GM19351 (cell line): ENCODE measurements at regions not wholly inside any gene's neighbourhood (a gene's known extent, or its start where the extent isn't known, plus 50 kb on each side); places are given as distances from the start of the nearest gene placed in this dataset.

ENCODE experiments used
- ATAC-seq: cut with Tn5 transposase; IDR thresholded peaks from one replicate; pipeline ENCODE4 v1.9.1; 2021; ENCODE audit warnings: mild to moderate bottlenecking, moderate library complexity; ENCODE audit not compliant: unreplicated experiment

DNA sequence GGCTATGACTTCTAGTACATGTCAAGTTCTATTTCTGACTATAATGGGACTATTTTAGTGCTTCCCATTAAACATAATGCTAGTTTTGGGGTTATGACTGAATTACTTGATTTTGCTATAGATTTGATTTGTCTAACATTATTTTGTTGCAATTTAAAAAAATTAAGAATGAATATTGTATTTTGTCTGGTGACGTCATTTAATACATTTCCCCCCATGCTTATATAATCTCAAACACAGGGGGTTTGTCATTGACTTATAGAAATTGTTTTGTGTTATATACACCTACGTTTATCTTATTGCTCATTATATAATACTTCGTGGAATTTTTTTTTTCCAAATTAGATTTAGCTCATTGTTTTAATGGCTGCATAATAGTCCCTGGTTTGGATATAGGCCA, 270.3 kb upstream of the VLDLR start:
- ATAC-seq: no peak

DNA sequence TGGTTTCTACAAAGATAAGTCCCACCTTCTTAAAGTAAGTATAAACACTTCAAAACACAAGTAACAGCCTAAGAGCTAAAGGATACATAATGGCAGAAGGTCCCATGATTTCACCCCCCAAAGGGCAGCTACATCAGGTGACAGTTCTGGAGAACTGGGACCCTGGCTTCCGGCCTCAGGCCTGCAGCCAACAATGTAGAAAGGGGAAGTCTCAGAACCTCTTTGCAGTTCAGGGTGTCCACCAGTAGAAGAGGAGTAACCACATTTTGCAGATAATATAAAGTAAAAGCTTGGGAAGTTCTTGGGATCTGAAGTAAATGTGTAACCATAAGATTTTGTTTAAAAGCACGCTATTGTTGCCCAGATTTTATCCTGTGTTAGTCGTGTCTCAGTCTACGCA, 267.4 kb upstream of the VLDLR start:
- ATAC-seq: no peak

DNA sequence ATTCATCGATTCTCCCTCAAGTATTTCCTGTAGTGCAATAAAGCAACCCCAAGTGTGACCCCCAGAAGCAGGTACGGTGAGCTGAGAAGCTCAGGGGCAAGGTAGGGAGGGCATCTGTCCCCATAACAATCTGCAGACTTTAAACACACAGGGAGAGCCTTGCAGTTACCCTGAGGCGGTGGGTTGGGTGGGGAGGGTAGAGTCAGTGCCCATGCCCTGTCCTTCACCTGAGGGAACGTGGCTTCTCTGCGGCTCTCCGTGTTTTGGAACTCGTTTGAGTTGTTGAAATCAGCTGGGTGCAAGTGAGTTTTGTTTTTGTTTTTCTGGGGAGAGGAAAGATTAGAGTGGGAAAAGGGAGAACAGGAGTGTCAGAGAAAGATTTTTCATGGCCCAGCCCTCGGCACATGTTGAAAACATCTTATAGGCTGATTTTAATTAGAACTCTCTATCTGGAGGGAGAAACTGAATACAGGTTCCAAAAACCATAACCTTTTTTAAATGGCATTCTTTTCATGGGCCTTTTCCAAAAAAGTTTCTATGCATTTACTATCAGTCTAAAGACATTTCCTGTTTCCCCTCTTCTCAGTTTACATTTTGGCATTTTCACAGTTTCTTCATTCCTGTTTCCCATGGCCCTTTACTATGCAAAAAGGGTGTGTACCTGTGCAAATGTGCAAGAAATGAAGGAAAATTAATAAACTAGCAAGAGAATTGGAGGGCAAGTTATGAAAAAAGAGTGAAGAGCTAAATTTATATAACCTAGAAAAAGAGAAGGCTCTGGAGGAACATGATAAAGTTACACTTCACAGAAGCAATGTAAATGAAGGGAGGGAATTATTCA, 266.5 kb upstream of the VLDLR start:
- ATAC-seq: no peak

DNA sequence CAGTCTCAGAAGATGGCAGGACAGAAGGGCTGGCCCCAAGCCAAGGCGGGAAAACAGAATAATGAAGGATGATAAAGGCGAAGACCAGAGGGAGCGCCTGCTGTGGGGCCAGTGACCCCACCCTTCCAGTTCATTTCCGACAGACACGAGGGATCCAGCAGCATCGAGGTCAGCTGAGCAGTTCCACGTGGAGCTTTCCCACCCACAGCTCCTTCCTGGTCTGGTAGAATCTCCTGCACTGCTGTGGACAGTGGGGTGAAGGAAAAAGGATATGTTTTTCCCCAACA, 265.9 kb upstream of the VLDLR start:
- ATAC-seq: no peak

DNA sequence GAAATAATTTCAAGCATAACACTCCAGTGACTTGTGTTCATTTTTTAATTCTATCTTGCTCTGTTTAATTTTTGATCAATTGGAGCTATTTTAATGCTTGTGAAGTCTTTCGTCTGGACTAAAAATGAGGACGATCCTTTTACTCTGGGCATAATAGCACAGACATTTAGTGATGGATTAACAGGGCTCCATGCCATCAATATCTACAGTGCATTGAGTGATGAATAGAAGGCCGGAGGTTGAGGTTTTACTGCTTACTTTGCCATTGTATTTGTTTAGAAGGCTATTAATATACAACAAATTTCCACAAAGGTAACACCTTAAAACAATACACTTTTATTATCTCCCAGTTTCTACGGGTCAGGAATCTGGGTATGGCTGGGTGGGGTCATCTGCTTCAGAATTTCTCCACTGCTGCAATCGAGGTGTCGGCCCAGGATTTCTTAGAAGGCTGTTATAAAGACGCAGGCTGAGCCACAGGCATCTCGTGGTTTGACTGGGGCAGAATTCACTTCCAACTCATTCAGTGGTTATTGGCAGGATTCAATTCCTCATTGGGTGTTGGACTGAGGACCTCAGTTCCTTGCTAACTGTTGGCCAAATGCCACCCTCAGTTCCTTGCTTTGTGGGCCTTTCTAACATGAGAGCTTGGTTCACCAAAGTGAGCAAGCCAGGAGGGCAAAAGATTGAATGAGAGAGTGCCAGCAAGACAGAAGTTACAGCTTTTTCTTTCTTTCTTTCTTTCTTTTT, 265.4 kb upstream of the VLDLR start:
- ATAC-seq: no peak

DNA sequence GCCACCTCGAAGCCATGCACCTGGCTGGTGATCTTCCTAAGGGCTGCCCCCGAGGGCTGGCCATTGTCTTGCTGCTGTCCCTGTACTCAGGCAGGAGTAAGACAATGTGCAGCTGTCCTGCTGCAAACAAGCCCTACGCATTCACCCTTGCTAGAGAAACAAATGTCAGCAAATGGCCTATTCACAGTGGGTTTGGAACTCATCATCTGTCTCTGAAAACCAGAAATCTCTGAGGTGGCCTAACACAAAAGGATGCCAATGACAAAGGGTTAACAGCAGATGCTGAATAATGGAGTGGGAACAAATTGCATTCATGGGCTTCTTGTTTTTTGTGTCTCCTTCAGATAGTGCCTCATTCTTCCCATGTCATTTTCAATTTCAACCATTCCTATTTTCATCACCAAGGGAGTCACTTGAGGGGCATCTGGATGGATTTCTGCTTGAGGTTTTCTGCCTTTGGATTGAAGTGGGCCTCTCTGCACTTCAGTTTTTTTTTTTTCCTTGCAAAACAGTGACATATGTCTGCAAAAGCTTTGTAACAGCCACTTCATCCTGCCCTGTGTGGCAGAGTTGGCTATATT, 261.6 kb upstream of the VLDLR start:
- ATAC-seq: no peak

DNA sequence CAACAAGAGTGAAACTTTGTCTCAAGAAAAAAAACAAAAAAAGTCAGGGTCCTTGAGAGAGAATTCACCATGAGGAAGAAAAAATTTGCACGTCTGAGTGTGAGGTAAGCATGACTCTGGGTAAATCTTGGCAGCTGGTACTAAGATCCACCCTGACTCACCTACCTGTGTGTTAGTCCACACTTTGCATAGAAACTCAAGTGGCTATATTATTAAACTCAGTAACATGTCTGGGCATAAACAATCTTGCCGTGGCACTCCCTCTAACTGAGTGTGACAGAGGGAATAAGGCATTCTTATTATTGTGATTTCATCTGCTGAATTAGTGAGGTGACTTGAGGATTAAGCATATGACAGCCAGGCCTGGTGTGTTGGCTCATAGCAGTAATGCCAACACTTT, 259.4 kb upstream of the VLDLR start:
- no peak for ATAC-seq

DNA sequence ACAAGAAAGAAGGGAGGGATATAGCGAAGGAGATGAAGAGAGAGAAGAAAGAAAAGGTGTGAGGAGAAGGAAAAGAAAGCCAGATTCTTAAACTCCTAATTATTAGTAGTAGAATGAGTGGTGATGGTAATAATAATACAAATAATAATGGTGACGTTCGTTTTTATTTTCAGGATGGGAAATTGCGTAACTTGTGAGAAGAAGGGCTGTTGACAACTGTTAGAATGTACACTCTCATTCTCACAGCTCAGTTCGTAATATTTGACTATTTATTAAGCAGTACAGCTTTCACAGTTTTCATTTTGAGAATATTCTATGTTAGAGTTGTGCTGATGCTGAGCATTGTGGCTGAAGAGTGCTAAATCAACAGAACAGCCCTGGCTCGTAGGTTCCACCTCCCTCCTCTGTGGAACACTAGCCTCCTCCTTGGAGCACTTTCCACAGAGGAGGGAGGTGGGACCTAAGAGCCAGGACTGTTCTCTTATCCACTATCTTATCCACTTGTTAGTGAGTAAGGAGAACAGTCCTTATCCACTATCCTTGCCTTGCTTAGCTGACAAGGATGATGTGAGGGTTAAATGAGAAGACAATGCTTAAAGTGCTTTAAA, 258.3 kb upstream of the VLDLR start:
- ATAC-seq: no peak

DNA sequence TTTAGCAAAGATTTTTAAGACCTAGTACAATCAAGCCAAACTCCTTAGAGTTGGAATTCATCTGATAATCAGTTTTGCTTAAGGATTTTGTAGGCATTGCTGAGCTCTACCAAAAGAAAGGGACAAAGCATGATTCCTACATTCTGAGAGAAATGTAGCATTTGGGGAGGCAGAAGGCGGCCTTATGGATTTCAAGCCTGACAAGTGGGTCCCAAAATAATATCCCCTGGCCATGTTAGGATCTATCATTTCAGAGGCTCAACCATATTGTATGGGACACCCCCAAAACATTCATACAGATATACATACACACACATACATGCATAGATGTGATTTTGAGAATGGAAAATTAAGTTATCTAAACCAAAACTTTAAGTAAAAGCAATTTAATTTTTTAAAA, 257.8 kb upstream of the VLDLR start:
- no peak for ATAC-seq

DNA sequence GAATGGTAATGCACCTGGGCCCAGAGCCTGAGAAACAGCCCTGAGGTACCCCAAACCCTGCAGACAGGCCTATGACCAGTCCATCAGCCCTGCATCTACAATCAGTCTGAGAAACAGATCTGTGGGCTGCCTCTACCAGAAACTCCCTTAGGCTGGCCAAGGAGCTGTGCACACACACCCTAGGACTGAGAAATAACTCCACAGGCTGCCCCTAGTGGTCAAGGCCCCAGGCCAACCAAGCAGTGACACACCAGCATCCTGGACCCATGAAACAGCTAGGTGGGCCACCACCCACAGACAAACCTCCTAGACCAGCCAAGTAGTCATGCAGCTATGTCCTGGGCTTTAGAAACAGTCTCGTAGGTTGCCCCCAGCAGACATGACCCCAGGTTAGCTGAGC, 253.6 kb upstream of the VLDLR start:
- ATAC-seq: no peak

DNA sequence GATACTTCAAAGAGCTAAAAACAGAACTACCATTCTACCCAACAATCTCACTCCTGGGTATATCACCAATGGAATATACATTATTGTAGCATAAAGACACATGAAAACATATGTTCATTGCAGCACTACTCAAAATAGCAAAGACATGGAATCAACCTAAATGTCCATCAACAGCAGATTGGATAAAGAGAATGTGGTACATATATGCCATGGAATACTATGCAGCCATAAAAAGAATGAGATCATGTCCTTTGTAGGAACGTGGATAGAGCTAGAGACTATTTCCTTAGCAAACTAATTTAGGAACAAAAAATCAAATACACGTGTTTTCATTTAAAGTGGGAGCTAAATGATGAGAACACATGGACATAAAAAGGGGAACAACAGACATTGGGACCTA, 247.9 kb upstream of the VLDLR start:
- no peak for ATAC-seq

DNA sequence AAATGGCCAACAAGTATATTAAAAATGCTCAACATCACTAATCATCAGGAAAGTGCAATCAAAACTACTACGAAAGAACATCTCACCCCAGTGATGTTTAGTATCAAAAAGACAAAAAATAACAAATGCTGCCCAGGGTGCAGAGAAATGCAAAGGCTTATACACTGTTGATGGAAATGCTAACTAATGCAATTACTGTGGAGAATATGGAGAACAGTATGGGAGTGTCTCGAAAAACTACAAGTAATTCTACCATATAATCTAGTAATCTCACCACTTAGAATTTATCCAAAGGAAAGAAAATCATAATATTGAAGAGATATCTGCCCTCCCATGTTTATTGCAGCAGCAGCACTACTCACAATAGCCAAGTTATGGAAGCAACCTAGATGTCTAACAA, 246.5 kb upstream of the VLDLR start:
- ATAC-seq: no peak

DNA sequence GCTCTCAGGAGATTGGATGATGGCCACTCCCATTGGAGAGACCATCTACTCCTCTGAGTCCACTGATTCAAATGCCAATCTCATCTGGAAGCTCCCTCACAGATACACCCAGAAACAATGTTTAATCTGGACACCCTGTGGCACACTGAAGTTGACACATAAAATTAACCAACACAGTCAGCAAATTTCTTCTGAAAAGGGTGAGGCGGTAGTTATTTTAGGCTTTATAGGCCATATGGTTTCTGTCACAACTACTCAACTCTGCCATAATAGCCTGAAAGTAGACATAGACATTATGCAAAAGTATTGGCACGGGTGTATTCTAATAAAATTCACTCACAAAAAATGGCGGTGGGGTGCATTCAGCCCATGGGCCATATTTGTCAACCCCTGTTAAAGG, 244.5 kb upstream of the VLDLR start:
- no peak for ATAC-seq

DNA sequence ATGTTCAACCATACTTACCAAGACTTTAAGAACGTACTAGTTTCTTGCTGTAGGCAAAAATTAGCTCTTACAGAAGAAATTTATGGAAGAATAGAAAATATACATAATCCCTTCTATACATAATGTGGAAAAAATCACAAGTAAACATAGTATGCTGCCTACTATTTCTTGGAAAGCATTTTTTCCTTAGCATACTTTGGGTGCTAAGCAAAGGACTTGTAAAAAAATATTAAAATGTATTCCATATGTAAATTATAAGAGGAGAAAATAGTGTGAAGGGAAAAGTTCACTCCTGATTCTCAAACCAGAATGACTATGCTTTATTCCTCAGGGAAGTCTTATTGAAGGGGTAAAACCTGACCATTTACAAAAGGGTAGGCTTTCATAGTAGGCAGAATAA, 243.8 kb upstream of the VLDLR start:
- no peak for ATAC-seq

DNA sequence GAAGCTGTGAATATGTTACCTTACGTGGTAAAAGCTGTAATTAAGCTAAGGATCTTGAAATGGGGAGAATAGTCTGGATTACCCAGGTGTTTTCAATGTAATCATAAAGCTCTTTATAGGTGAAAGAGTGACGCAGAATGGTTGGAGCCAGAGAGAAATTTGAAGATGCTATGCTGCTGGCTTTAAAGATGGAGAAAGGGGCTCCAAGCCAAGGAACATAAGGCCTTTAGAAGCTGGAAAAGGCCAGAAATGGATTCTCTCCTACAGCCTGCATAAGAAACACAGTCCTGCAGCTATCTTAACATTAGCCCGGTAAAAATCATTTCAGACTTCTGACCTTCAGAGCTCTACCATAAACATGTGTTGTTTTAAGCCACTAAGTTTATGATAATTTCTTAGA, 243.3 kb upstream of the VLDLR start:
- no peak for ATAC-seq

DNA sequence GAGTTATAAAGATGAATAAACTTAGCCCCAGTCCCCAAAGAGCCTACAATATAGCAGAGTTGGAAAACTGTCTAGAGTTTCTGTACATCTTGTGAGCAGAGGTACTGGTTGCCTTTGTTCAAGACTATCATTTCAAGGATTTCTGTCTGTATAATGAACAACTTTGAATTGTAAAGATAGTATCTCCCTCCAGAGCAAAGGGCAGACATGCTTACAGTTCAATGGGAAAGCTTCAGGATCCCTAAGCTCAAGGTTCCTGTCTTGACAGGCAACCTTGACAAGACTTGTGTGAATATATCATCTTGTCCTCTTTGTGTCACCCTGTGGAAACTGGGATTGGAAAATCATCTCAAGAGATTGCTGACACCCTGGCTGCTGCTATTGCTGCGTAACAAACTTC, 242.8 kb upstream of the VLDLR start:
- ATAC-seq: no peak

DNA sequence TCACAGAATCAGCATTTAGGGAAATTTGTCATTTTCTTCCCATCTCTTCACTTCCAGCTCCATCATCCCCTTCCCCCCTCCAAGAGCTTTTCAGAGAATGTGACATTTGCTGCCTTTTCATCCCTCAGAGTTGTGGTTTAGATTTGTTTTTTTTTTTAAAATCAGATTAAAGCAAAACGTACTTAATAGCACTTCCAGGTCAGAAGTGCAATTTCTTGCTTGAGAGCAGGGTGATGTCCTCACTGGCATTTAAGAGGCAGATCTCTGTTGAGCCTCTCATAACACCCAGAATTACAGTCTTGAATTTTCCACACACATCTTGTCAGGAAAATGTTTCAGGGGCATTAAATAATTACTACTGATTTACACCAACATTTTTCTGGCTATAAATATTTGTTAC, 236.8 kb upstream of the VLDLR start:
- no peak for ATAC-seq

DNA sequence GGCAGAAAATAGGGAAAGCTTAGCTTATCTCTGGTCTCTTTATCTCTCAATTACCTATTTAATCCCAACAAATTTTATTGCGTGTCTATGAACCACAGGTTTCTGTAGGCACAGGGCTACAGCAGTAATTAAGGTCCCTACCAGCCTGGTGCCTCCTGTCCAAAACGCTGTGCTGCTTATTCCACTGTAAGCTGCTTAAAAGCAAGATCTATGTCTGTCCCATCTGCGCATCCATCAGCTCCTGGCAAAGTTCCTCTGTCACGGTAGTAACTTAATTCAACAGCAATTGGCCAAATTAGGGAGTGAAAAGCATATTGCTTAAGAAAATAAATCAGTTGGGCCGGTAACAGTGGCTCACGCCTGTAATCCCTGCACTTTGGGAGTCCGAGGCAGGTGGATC, 235.8 kb upstream of the VLDLR start:
- ATAC-seq: no peak

DNA sequence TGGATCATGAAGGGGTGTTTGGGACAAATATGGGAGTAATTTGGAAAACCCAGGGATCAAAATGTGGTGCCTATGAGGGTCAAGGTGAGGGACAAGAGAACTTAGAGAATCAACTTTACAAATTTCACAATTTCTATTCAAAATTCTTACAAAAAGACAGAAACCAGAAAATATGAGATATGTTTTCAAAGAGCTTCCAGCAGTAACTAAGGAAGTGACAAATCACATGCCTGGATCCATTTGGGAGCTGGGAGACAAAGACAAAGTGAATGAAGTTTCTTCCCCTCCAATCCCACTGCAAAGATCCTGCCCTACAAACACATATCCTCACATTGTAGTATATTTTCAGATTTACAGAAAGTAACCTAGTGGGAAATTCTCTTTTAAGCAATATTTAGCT, 235.0 kb upstream of the VLDLR start:
- no peak for ATAC-seq

DNA sequence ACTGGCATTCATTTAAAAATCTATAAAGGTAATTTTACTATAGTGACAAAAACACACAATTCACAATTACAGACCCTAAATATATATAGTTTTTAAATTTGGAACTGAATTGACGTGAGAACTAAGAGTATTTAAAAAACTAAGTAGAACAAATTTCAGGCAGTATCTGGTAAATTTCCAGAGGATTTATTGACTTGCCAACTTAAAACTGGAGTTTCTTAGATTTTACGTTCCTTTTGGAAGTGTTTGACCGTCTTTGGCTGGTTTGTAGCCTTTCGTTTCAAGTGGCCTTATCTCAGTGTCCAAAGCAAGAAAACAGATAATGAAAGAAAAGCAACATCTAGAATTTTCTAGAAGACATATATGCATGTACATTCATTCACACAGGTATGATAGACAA, 234.4 kb upstream of the VLDLR start:
- ATAC-seq: no peak

DNA sequence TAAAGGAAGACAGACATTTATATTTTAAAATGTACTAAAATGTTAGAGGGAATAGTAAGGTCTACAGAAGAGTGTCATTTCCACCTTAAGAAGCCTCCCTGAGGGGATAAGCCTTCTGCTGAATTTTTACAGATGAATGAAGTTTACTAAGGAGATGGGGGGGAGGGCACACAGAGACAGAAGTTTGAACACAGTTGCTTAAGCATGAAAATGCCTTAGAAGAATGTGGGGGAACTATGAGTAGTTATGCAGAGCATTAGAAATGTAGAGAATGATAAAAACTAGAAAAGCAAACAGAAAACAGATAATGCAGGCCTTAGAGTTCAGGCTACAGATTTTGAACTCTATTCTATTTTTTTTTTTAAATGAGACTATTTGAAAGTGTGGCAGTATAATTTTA, 232.2 kb upstream of the VLDLR start:
- no peak for ATAC-seq

DNA sequence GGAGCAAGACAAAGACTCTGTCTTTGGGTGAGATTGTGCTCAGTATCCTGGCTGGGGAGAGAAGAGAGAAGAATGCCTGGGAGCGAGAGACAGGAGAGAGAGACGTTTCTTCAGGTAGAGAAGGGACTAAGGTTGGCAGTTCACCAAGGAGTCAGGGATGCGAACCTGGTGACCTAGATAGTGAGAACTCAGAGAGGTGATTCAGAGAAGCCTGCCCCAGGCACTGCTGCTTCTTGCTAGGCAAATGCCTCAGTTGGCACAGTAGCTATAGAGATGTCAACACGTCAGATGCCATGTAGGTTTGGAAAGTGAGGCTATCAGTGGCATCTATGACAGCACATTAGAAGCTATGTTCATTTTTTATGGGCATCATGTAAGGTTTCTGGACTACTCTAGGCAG, 231.6 kb upstream of the VLDLR start:
- no peak for ATAC-seq
